Ovary (tissue), 3 donors: ENCODE measurements at regions not wholly inside any gene's neighbourhood (a gene's known extent, or its start where the extent isn't known, plus 50 kb on each side); places are given as distances from the start of the nearest gene placed in this dataset.

ENCODE experiments used
- POLR2A ChIP-seq: fragments of 450-650 bp; IDR thresholded peaks from one replicate; pipeline ENCODE4 v1.6.1; 2017; ENCODE audit warnings: antibody characterized with exemption, mild to moderate bottlenecking, moderate library complexity
- TF ChIP-seq, protein P1 (sequence below), 3 donors: fragments of 450-650 bp in 2 of 3; fragments of 200-600 bp in 1 of 3; IDR thresholded peaks; one replicate each; pipeline versions ENCODE4 v1.5.1 to v1.8.0; 2016 to 2022; ENCODE audit warnings: antibody characterized with exemption in 3 of 3, mild to moderate bottlenecking in 1 of 3
- donor health status: DM: no; HTN: no; CAD: no.

DNA sequence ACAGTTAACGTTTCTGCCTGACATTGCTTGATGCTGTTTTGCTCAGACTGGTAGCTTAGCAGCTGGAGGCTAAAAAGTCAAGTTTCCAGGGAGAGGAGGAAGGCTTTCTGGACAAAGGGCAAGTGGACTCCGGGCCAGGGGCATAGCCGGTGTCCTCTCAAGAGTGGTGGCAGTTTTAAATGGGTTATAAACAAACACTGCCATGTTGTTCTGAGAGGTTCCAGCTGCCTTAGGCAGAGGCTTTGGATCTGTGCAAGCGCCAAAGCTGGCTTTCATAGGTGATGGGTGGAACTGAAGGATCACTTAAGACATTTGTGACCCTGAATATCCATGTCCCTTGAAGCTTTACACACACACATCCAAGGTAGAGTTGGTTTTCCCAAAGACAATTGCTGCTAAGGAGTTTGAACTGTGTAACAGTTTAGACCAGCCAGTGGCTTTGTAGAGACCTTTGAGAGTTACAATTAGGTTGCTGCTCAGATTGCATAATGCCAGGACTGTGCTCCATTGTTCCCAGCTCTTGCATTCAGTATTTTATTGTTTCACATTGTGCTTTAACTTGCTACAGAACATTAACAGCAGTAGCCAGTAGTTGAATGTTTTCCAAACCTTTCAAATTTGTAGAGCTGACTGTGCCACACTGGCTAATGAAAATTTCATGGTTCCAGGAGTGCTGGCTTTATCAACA lies 54.1 kb upstream of the AP1S2 start:
- TF ChIP-seq, protein P1, sequence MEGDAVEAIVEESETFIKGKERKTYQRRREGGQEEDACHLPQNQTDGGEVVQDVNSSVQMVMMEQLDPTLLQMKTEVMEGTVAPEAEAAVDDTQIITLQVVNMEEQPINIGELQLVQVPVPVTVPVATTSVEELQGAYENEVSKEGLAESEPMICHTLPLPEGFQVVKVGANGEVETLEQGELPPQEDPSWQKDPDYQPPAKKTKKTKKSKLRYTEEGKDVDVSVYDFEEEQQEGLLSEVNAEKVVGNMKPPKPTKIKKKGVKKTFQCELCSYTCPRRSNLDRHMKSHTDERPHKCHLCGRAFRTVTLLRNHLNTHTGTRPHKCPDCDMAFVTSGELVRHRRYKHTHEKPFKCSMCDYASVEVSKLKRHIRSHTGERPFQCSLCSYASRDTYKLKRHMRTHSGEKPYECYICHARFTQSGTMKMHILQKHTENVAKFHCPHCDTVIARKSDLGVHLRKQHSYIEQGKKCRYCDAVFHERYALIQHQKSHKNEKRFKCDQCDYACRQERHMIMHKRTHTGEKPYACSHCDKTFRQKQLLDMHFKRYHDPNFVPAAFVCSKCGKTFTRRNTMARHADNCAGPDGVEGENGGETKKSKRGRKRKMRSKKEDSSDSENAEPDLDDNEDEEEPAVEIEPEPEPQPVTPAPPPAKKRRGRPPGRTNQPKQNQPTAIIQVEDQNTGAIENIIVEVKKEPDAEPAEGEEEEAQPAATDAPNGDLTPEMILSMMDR (IDR thresholded peaks at IDR 0.05) = no peak
- TF ChIP-seq POLR2A = no peak
